Right cardiac atrium (tissue), 5 donors: ENCODE measurements at regions not wholly inside any gene's neighbourhood (a gene's known extent, or its start where the extent isn't known, plus 50 kb on each side); places are given as distances from the start of the nearest gene placed in this dataset.

Experiments used
- ATAC-seq, 2 donors: fragments of 200-7000 bp; cut with Tn5 transposase; one replicate each; pipeline versions ENCODE4 v1.8.0 to v1.9.1; 2020; ENCODE audit warnings: moderate library complexity in 2 of 2, mild to moderate bottlenecking in 1 of 2
- DNase-seq, 3 donors: peaks; one replicate each; pipeline ENCODE4 v3.0.0-alpha.2; 2020
- H3K27ac ChIP-seq: one replicate; pipeline ENCODE4 v1.5.1; 2013; ENCODE audit warnings: mild to moderate bottlenecking, low read length, control low read depth, moderate library complexity
- H3K27me3 ChIP-seq: one replicate; pipeline ENCODE4 v1.6.1; 2013; ENCODE audit not compliant: control insufficient read depth, insufficient read depth
- H3K4me1 ChIP-seq: one replicate; pipeline ENCODE4 v1.6.1; 2013; ENCODE audit warnings: low read length; ENCODE audit not compliant: control insufficient read depth, insufficient read depth
- H3K4me3 ChIP-seq: one replicate; pipeline ENCODE4 v1.5.1; 2013; ENCODE audit warnings: low read length, control low read depth
- H3K9me3 ChIP-seq: one replicate; pipeline ENCODE4 v1.6.1; 2013; ENCODE audit warnings: low read length; ENCODE audit not compliant: control insufficient read depth
- WGBS: extraction: QIAGEN DNeasy Blood & Tissue Kit; methylation state at CpG from one replicate; pipeline ENCODE4 v1.1.7; 2013; 5-methylcytosine and 5-hydroxymethylcytosine counted together
- intact Hi-C, 4 donors: fragments of 100-400 bp; cut with DNase I; formaldehyde crosslinking; loops; one replicate each; pipeline versions ENCODE4 v1.11.0 to v1.14.0; 2022 to 2023
- donor health status: healthy with polysubstance abuse.
- donor health status: DM: no; HTN: yes; CAD: no.
- donor health status: DM: no; HTN: no; CAD: no.
- donor health status: DM: no; HTN: yes; CAD: no; lungs with severe emphysema.
- donor health status: DM: yes; HTN: yes; CAD: no.

GRCh38 chr4:130632731-130633604, 1537.0 kb downstream of the C4orf33 start:
- ATAC-seq (no peak), DNase-seq (no peak)
- Histone ChIP-seq H3K27ac (no peak overlapping the region), H3K4me3 (no peak overlapping the region), H3K9me3 (no peaks in the 10 kb centered on the region), H3K4me1 (no peaks in the 10 kb centered on the region), H3K27me3 (no peaks in the 10 kb centered on the region)
- 80% methylated on average over 13 of the region's 13 CpGs for WGBS
- intact Hi-C loops: no loop called here

- WGBS: 53% methylated on average over 5 of the region's 5 CpGs
- DNase-seq (no peak), ATAC-seq (no peak)
- Histone ChIP-seq H3K27me3 (no peaks in the 10 kb centered on the region), H3K27ac (no peak overlapping the region), H3K4me3 (no peak overlapping the region), H3K9me3 (no peaks in the 10 kb centered on the region), H3K4me1 (no peaks in the 10 kb centered on the region)
- intact Hi-C loops: no loop called here
Observed at GRCh38 chr4:130636486-130636885, 1540.5 kb downstream of the C4orf33 start.

- no peaks in the 10 kb centered on the region for H3K27me3 ChIP-seq
- 72% methylated on average over 2 of the region's 2 CpGs for WGBS
- ATAC-seq (no peak), DNase-seq (no peak)
- H3K4me1 ChIP-seq: no peaks in the 10 kb centered on the region
- H3K27ac ChIP-seq: no peak overlapping the region
- H3K9me3 ChIP-seq: no peaks in the 10 kb centered on the region
- H3K4me3 ChIP-seq: no peak overlapping the region
- intact Hi-C loops: no loop called here
Observed at GRCh38 chr4:130640592-130640991, 1544.6 kb downstream of the C4orf33 start.

GRCh38 chr4:130646886-130647285, 1550.9 kb downstream of the C4orf33 start:
- no peaks in the 10 kb centered on the region for H3K27me3 ChIP-seq
- H3K4me1 ChIP-seq: no peaks in the 10 kb centered on the region
- no peak for ATAC-seq
- no peak overlapping the region for H3K4me3 ChIP-seq
- DNase-seq: no peak
- no peaks in the 10 kb centered on the region for H3K9me3 ChIP-seq
- no peak overlapping the region for H3K27ac ChIP-seq
- intact Hi-C loops: no loop called here

GRCh38 chr4:130648570-130648969, 1552.6 kb downstream of the C4orf33 start:
- no peak for ATAC-seq
- Histone ChIP-seq H3K4me1 (no peaks in the 10 kb centered on the region), H3K27me3 (no peaks in the 10 kb centered on the region), H3K27ac (no peak overlapping the region), H3K4me3 (no peak overlapping the region), H3K9me3 (no peaks in the 10 kb centered on the region)
- 76% methylated on average over 2 of the region's 2 CpGs for WGBS
- intact Hi-C loops: no loop called here
- DNase-seq: no peak

GRCh38 chr4:130653842-130654241, 1557.9 kb downstream of the C4orf33 start:
- WGBS: 84% methylated on average over 6 of the region's 6 CpGs
- intact Hi-C loops: no loop called here
- Histone ChIP-seq H3K4me3 (no peak overlapping the region), H3K9me3 (no peaks in the 10 kb centered on the region), H3K27me3 (no peaks in the 10 kb centered on the region), H3K27ac (no peak overlapping the region), H3K4me1 (no peaks in the 10 kb centered on the region)
- ATAC-seq: no peak
- DNase-seq: no peak

DNA sequence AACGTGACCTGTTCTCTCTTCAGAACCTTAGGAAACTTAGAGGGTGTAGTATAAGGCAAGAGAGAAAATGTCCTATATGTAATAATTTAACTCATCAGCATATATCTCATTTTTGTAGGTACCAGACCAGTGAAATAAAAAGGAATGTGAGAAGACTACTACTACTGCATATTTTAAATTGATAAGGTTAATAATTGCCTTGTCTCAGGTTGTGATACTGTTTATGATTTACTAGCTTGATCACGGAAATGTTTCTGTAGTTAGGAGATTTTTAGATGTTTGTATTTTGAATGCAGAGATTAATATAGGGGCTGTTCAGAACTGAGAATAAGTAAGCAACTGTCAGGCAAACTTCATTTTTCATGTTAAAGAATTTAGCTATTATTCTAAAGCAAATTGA, 1563.4 kb downstream of the C4orf33 start:
- H3K27ac ChIP-seq: no peak overlapping the region
- H3K4me1 ChIP-seq: no peaks in the 10 kb centered on the region
- ATAC-seq: no peak
- no peak overlapping the region for H3K4me3 ChIP-seq
- intact Hi-C loops: no loop called here
- no peaks in the 10 kb centered on the region for H3K9me3 ChIP-seq
- H3K27me3 ChIP-seq: no peaks in the 10 kb centered on the region
- 78% methylated on average over 2 of the region's 2 CpGs for WGBS
- no peak for DNase-seq

DNA sequence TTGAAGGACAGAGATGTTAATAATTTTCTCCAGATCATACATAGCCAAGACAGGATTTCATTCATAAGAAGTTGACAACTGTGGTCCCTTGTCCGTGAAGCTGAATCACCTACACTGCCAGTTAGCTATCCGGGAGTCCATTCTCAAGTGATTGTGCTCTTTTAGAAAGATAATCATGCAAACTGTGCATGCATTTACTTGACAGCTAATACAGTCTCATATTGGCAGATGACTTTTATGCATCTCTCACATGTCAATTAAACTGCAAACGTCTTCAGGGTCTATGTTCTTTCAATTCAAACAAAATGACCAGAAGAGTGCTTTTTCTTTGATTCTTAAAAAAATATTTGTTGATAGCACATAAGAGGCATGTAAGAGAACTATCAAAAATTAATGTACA, 1572.9 kb downstream of the C4orf33 start:
- Histone ChIP-seq H3K9me3 (no peaks in the 10 kb centered on the region), H3K4me3 (no peak overlapping the region), H3K4me1 (no peaks in the 10 kb centered on the region), H3K27me3 (no peaks in the 10 kb centered on the region), H3K27ac (no peak overlapping the region)
- no peak for ATAC-seq
- WGBS: 51% methylated on average over 3 of the region's 3 CpGs
- DNase-seq: no peak
- intact Hi-C loops: no loop called here

DNA sequence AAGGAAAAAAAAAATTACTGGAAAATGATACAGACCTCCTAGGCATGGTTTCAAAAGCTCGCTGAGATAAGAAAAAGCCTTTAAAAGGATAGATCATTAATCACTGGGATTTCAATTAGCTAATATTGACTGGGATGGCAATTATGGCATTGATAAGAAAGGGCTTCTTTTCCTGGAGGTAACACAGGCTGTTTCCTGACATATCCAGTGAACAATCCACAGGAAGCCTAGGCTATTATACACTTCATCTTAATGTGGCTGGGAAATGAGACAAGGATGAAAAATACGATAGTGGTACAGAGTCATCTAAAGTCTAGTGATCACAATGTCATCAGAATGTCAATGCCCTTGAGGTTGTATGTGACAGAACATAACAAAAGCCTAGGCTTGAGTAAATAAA, 1579.3 kb downstream of the C4orf33 start:
- Histone ChIP-seq H3K4me3 (no peak overlapping the region), H3K4me1 (no peaks in the 10 kb centered on the region), H3K9me3 (no peaks in the 10 kb centered on the region), H3K27ac (no peak overlapping the region), H3K27me3 (no peaks in the 10 kb centered on the region)
- ATAC-seq (no peak), DNase-seq (no peak)
- 47% methylated on average over 2 of the region's 2 CpGs for WGBS
- intact Hi-C loops: no loop called here

DNA sequence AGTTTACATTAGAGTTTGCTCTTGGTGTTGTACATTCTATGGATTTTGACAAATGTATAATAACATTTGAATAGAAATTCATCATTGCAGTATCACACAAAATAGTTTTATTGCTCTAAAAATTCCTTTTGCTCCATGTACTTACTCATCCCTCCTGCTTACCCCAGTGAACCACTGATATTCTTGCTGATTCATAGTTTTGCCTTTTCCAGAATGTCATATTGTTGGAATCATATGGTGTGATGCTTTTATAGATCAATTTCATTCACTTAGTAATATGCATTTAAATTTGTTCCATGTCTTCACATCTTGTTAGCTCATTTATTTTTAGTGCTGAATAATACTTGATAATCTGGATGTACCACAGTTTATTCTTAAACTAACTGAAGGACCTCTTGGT, 1593.2 kb downstream of the C4orf33 start:
- H3K9me3 ChIP-seq: no peaks in the 10 kb centered on the region
- no peak overlapping the region for H3K27ac ChIP-seq
- no peak overlapping the region for H3K4me3 ChIP-seq
- ATAC-seq: no peak
- DNase-seq: no peak
- intact Hi-C loops: no loop called here
- no peaks in the 10 kb centered on the region for H3K27me3 ChIP-seq
- no peaks in the 10 kb centered on the region for H3K4me1 ChIP-seq

- ATAC-seq (no peak), DNase-seq (no peak)
- WGBS: 55% methylated on average over 2 of the region's 2 CpGs
- H3K27ac ChIP-seq: no peak overlapping the region
- no peak overlapping the region for H3K4me3 ChIP-seq
- H3K4me1 ChIP-seq: no peaks in the 10 kb centered on the region
- no peaks in the 10 kb centered on the region for H3K27me3 ChIP-seq
- intact Hi-C loops: no loop called here
- no peaks in the 10 kb centered on the region for H3K9me3 ChIP-seq
Observed at GRCh38 chr4:130698251-130698650, 1602.3 kb downstream of the C4orf33 start.

- WGBS: 45% methylated on average over 5 of the region's 5 CpGs
- H3K27me3 ChIP-seq: no peaks in the 10 kb centered on the region
- no peak overlapping the region for H3K4me3 ChIP-seq
- DNase-seq (no peak), ATAC-seq (no peak)
- no peaks in the 10 kb centered on the region for H3K9me3 ChIP-seq
- H3K27ac ChIP-seq: no peak overlapping the region
- intact Hi-C loops: no loop called here
- H3K4me1 ChIP-seq: no peaks in the 10 kb centered on the region
Observed at GRCh38 chr4:130699004-130699403, 1603.1 kb downstream of the C4orf33 start.
